ENCODE measurements at regions not wholly inside any gene's neighbourhood (a gene's known extent, or its start where the extent isn't known, plus 50 kb on each side); places are given as distances from the start of the nearest gene placed in this dataset.

DNA sequence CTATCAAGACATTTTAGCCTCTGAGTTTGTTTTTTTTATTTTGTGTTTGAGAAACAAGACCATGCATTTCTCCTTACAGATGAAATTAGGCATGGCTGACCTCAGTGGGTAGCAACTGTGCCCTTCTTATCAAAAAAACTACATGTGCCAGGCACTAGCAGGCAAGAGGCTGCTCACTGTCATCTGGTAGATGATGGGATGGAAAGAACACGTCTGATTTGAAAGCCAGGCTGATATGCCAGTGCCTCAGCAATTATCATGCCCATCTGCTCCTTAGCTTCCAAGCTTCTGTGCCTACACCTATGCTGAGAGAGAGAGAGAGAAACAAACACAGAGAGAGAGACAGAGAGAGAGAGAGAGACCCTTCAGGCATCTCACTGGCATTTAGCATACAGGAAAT lies 149.9 kb downstream of the C6orf118 start:
- TF ChIP-seq, protein P1, sequence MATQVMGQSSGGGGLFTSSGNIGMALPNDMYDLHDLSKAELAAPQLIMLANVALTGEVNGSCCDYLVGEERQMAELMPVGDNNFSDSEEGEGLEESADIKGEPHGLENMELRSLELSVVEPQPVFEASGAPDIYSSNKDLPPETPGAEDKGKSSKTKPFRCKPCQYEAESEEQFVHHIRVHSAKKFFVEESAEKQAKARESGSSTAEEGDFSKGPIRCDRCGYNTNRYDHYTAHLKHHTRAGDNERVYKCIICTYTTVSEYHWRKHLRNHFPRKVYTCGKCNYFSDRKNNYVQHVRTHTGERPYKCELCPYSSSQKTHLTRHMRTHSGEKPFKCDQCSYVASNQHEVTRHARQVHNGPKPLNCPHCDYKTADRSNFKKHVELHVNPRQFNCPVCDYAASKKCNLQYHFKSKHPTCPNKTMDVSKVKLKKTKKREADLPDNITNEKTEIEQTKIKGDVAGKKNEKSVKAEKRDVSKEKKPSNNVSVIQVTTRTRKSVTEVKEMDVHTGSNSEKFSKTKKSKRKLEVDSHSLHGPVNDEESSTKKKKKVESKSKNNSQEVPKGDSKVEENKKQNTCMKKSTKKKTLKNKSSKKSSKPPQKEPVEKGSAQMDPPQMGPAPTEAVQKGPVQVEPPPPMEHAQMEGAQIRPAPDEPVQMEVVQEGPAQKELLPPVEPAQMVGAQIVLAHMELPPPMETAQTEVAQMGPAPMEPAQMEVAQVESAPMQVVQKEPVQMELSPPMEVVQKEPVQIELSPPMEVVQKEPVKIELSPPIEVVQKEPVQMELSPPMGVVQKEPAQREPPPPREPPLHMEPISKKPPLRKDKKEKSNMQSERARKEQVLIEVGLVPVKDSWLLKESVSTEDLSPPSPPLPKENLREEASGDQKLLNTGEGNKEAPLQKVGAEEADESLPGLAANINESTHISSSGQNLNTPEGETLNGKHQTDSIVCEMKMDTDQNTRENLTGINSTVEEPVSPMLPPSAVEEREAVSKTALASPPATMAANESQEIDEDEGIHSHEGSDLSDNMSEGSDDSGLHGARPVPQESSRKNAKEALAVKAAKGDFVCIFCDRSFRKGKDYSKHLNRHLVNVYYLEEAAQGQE (IDR thresholded peaks at IDR 0.05; ENCODE audit: low read depth): no peak
- no peak for TF ChIP-seq RAD21 (IDR thresholded peaks at IDR 0.05; ENCODE audit: low read depth)
- TF ChIP-seq, protein P2, sequence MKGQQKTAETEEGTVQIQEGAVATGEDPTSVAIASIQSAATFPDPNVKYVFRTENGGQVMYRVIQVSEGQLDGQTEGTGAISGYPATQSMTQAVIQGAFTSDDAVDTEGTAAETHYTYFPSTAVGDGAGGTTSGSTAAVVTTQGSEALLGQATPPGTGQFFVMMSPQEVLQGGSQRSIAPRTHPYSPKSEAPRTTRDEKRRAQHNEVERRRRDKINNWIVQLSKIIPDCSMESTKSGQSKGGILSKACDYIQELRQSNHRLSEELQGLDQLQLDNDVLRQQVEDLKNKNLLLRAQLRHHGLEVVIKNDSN (IDR thresholded peaks at IDR 0.05): no peak
